ENCODE measurements at regions not wholly inside any gene's neighbourhood (a gene's known extent, or its start where the extent isn't known, plus 50 kb on each side); places are given as distances from the start of the nearest gene placed in this dataset.

GRCh38 chr15:100767001-100767825 lies 112.4 kb upstream of the ALDH1A3 start:
- Histone ChIP-seq H3K27ac (ENCODE audit: low read depth in 2 of 2, low read length in 1 of 2) (peak overlapping the region in 1 of 2 experiments; percentile 94; a peak in 2 of 4 replicates), H3F3A (replicated peaks; ENCODE audit: insufficient read depth) (no peaks in the 10 kb centered on the region), H3K36me3 (replicated peaks in 1 of 2; ENCODE audit: control insufficient read depth in 1 of 2, insufficient read depth in 2 of 2, low read length in 1 of 2) (no peaks in the 10 kb centered on the region), H4K20me1 (ENCODE audit: insufficient read depth) (no peaks in the 10 kb centered on the region), H3K9me2 (no peaks in the 10 kb centered on the region), H2AFZ (ENCODE audit: low read depth) (no peak overlapping the region), H3K79me2 (ENCODE audit: insufficient read depth) (no peaks in the 10 kb centered on the region), H3K27me3 (ENCODE audit: insufficient read depth) (no peaks in the 10 kb centered on the region), H3K4me1 (ENCODE audit: control insufficient read depth in 1 of 2, insufficient read depth in 2 of 2, low read depth in 1 of 2, low read length in 1 of 2) (peaks cover 8 to 93% of the 10 kb centered on the region in 2 experiments; a peak in 3 of 4 replicates), H3K4me2 (no peak overlapping the region), H3K9me3 (no peaks in the 10 kb centered on the region), H3K9ac (no peak overlapping the region), H3K4me3 (ENCODE audit: low read depth in 2 of 2, low read length in 1 of 2) (no peak overlapping the region)
- POLR2A ChIA-PET = no interaction called here
- TF ChIP-seq PBX3 (IDR thresholded peaks at IDR 0.05) (no peak), IRF3 (IDR thresholded peaks at IDR 0.05; ENCODE audit: low read depth, low read length) (no peak), FOXJ3 (CRISPR knock-in tag; IDR thresholded peaks at IDR 0.05) (no peak), FOXM1 (IDR thresholded peaks at IDR 0.05; ENCODE audit: low read depth) (no peak), REST (IDR thresholded peaks at IDR 0.05; ENCODE audit: low read depth, low read length) (no peak), JUND (IDR thresholded peaks at IDR 0.05) (no peak), FOSL2 (IDR thresholded peaks at IDR 0.05; ENCODE audit: borderline replicate concordance, low read depth) (no peak), EZH2phosphoT487 (IDR thresholded peaks at IDR 0.05; ENCODE audit: borderline replicate concordance, low read depth) (no peak), USF2 (IDR thresholded peaks at IDR 0.05; ENCODE audit: borderline replicate concordance, low read depth, low read length) (no peak), YY1 (IDR thresholded peaks at IDR 0.05; ENCODE audit: low read depth) (no peak), ZBTB33 (IDR thresholded peaks at IDR 0.05; ENCODE audit: borderline replicate concordance, low read depth) (no peak), RCOR1 (IDR thresholded peaks at IDR 0.05; ENCODE audit: low read length) (no peak), MXI1 (IDR thresholded peaks at IDR 0.05; ENCODE audit: low read depth, low read length) (no peak), GATA2 (CRISPR knock-in tag; IDR thresholded peaks at IDR 0.05) (no peak), EP300 (IDR thresholded peaks at IDR 0.05; ENCODE audit: borderline replicate concordance in 1 of 2, low read depth in 1 of 2, low read length in 1 of 2) (no peak), ELF1 (IDR thresholded peaks at IDR 0.05) (no peak), TCF12 (IDR thresholded peaks at IDR 0.05) (no peak), SMC3 (IDR thresholded peaks at IDR 0.05; ENCODE audit: low read depth, low read length) (no peak), MEF2A (IDR thresholded peaks at IDR 0.05; ENCODE audit: borderline replicate concordance, low read depth) (no peak)
- CTCF ChIA-PET = interaction anchor here (0.9 to 3.3 kb wide), 4 partner anchors 106 to 241 kb away, joined by 3 to 14 read pairs (median 6); partner anchors contain the start of gene LRRK1
- WGBS (ENCODE audit: low lambda C conversion rate) = 93% methylated on average over 9 of the region's 14 CpGs
- DNase-seq = peak; percentile 25
